HepG2 (cell line): ENCODE measurements at regions not wholly inside any gene's neighbourhood (a gene's known extent, or its start where the extent isn't known, plus 50 kb on each side); places are given as distances from the start of the nearest gene placed in this dataset.

Experiments used
- ATAC-seq: fragments of 200-7000 bp; cut with Tn5 transposase; 3 replicates; pipeline ENCODE4 v1.9.1; 2020; ENCODE audit warnings: mild to moderate bottlenecking, moderate library complexity
- BruUV-seq: library from RNA; stranded (reverse); fragments of 400-500 nt; replicated peaks from 2 replicates; lab custom pipeline; 2021; lab: Mats Ljungman, UMichigan
- CTCF ChIA-PET: fragments of 300-600 bp; formaldehyde crosslinking; extraction: SDS; loops from one replicate; lab custom pipeline; 2021; ENCODE audit warnings: low total read pairs, inconsistent platforms, low intra/inter-chr PET ratio; lab: Yijun Ruan, JAX
- POLR2A ChIA-PET: fragments of 350-600 bp; sonication (Branson Sonifier 250); formaldehyde crosslinking; loops from one replicate; lab custom pipeline; 2020; ENCODE audit warnings: antibody characterized with exemption, inconsistent platforms; lab: Yijun Ruan, JAX
- DNase-seq: peaks from one replicate; pipeline ENCODE4 v3.0.0-alpha.2; 2015; ENCODE audit warnings: low spot score
- FAIRE-seq: peaks from 3 replicates; lab custom pipeline; 2011; peaks lifted over from hg19 to GRCh38; lab: Jason Lieb, UNC
- H2AFZ ChIP-seq: one replicate; pipeline ENCODE4 v1.6.1; 2011; ENCODE audit warnings: low read length, inconsistent platforms
- H3K27ac ChIP-seq: fragments of 300-600 bp; 3 replicates; pipeline ENCODE4 v1.8.0; 2011; ENCODE audit warnings: mixed run types, mild to moderate bottlenecking, mixed read lengths, low read length, inconsistent platforms; ENCODE audit not compliant: insufficient read depth; ENCODE audit errors: extremely low read length
- H3K27me3 ChIP-seq, 2 experiments: fragments of 200-600 bp in 1 of 2; 2 replicates in 1 of 2; 3 replicates in 1 of 2; pipeline versions ENCODE4 v1.6.0 to v1.8.0; 2011; ENCODE audit warnings: low read length in 2 of 2, mild to moderate bottlenecking in 2 of 2, moderate library complexity in 2 of 2, inconsistent platforms in 1 of 2; ENCODE audit not compliant: insufficient read depth in 2 of 2, control insufficient read depth in 1 of 2
- H3K36me3 ChIP-seq, 2 experiments: fragments of 200-600 bp in 1 of 2; replicated peaks in 1 of 2; 2 replicates in 1 of 2; 3 replicates in 1 of 2; pipeline versions ENCODE4 v1.5.1 to v1.8.0; 2011; ENCODE audit warnings: low read length in 2 of 2, inconsistent platforms in 1 of 2; ENCODE audit not compliant: insufficient read depth in 2 of 2, control insufficient read depth in 1 of 2
- H3K4me1 ChIP-seq: 2 replicates; pipeline ENCODE4 v1.5.1; 2012; ENCODE audit warnings: low read length, inconsistent platforms; ENCODE audit not compliant: insufficient read depth
- H3K4me2 ChIP-seq: 2 replicates; pipeline ENCODE4 v1.6.0; 2011; ENCODE audit warnings: low read depth, low read length, inconsistent platforms
- H3K4me3 ChIP-seq, 3 experiments: fragments of 200-600 bp in 1 of 3; sonication (generic), shearing (Covaris generic) in 1 of 3; replicated peaks in 1 of 3; 2 replicates each; pipeline ENCODE4 v1.5.1; 2011 to 2016; ENCODE audit warnings: low read length in 3 of 3, inconsistent platforms in 2 of 3, low read depth in 2 of 3, mild to moderate bottlenecking in 2 of 3, control low read depth in 1 of 3, mixed read lengths in 1 of 3; ENCODE audit not compliant: insufficient read depth in 1 of 3
- H3K79me2 ChIP-seq: one replicate; pipeline ENCODE4 v1.6.1; 2011; ENCODE audit warnings: low read length, inconsistent platforms; ENCODE audit not compliant: insufficient read depth
- H3K9ac ChIP-seq: 2 replicates; pipeline ENCODE4 v1.6.0; 2011; ENCODE audit warnings: mild to moderate bottlenecking, low read depth, low read length, inconsistent platforms; ENCODE audit not compliant: insufficient read depth
- H3K9me3 ChIP-seq: 2 replicates; pipeline ENCODE4 v1.5.1; 2012; ENCODE audit warnings: mild to moderate bottlenecking, low read length
- H4K20me1 ChIP-seq: 2 replicates; pipeline ENCODE4 v1.6.0; 2011; ENCODE audit warnings: inconsistent platforms, mild to moderate bottlenecking, low read length, moderate library complexity; ENCODE audit not compliant: insufficient read depth
- HOXA3 ChIP-seq: sonication (generic); formaldehyde crosslinking; IDR thresholded peaks from 2 replicates; pipeline ENCODE4 v1.5.0; 2020; ENCODE audit warnings: missing genetic modification reagents
- IRF1 ChIP-seq: sonication (generic); formaldehyde crosslinking; IDR thresholded peaks from 2 replicates; pipeline ENCODE4 v1.4.0; 2020; ENCODE audit warnings: low read depth, mild to moderate bottlenecking, missing genetic modification reagents
- KAT2B ChIP-seq: fragments of 150-350 bp; IDR thresholded peaks from 2 replicates; pipeline ENCODE4 v1.6.1; 2014; ENCODE audit warnings: low read depth, low read length, borderline replicate concordance
- KDM3A ChIP-seq: IDR thresholded peaks from 2 replicates; pipeline ENCODE4 v1.6.1; 2018; ENCODE audit warnings: low read depth, missing compliant biosample characterization
- SOX13 ChIP-seq, 3 experiments: fragments of 450-650 bp in 1 of 3; sonication (generic) in 1 of 3; formaldehyde crosslinking in 1 of 3; IDR thresholded peaks in 2 of 3; conservative IDR thresholded peaks in 1 of 3; 2 replicates each; pipeline versions ENCODE4 v1.5.0 to v1.6.1; 2016 to 2020; ENCODE audit warnings: antibody characterized with exemption in 1 of 3, mild to moderate bottlenecking in 1 of 3, missing compliant biosample characterization in 1 of 3, missing genetic modification reagents in 1 of 3, moderate library complexity in 1 of 3
- ZNF160 ChIP-seq: sonication (generic); formaldehyde crosslinking; IDR thresholded peaks from 2 replicates; pipeline ENCODE4 v1.8.0; 2022; ENCODE audit warnings: mild to moderate bottlenecking, inconsistent platforms, missing genetic modification reagents
- ZNF234 ChIP-seq: sonication (generic); formaldehyde crosslinking; conservative IDR thresholded peaks from 2 replicates; pipeline ENCODE4 v1.5.1; 2020; ENCODE audit warnings: mild to moderate bottlenecking, missing genetic modification reagents
- ZNF33B ChIP-seq: sonication (generic); formaldehyde crosslinking; IDR thresholded peaks from 2 replicates; pipeline ENCODE4 v1.5.1; 2020; ENCODE audit warnings: mild to moderate bottlenecking, missing genetic modification reagents
- ZNF501 ChIP-seq: sonication (generic); formaldehyde crosslinking; IDR thresholded peaks from 2 replicates; pipeline ENCODE4 v1.5.1; 2020; ENCODE audit warnings: mild to moderate bottlenecking, moderate library complexity, missing genetic modification reagents
- ZNF510 ChIP-seq: sonication (generic); formaldehyde crosslinking; IDR thresholded peaks from 2 replicates; pipeline ENCODE4 v1.4.0; 2020; ENCODE audit warnings: low read depth, mild to moderate bottlenecking, missing genetic modification reagents
- ZZZ3 ChIP-seq: sonication (generic); formaldehyde crosslinking; IDR thresholded peaks from 2 replicates; pipeline ENCODE4 v1.4.0; 2020; ENCODE audit warnings: missing genetic modification reagents, mild to moderate bottlenecking, borderline replicate concordance
- WGBS: methylation state at CpG from one replicate; pipeline ENCODE4 v1.1.6; 2017; ENCODE audit warnings: low lambda C conversion rate; 5-methylcytosine and 5-hydroxymethylcytosine counted together
- in situ Hi-C: cut with HindIII; loops from 2 replicates; pipeline ENCODE4 v1.10.0; 2017; ENCODE audit warnings: low pct_unique_long_range_greater_than_20kb; ENCODE audit not compliant: extremely low pct_ligation_motif_present
- intact Hi-C: fragments of 100-400 bp; cut with micrococcal nuclease; formaldehyde crosslinking; loops from one replicate; pipeline ENCODE4 v1.10.0; 2022; ENCODE audit not compliant: unreplicated experiment

DNA sequence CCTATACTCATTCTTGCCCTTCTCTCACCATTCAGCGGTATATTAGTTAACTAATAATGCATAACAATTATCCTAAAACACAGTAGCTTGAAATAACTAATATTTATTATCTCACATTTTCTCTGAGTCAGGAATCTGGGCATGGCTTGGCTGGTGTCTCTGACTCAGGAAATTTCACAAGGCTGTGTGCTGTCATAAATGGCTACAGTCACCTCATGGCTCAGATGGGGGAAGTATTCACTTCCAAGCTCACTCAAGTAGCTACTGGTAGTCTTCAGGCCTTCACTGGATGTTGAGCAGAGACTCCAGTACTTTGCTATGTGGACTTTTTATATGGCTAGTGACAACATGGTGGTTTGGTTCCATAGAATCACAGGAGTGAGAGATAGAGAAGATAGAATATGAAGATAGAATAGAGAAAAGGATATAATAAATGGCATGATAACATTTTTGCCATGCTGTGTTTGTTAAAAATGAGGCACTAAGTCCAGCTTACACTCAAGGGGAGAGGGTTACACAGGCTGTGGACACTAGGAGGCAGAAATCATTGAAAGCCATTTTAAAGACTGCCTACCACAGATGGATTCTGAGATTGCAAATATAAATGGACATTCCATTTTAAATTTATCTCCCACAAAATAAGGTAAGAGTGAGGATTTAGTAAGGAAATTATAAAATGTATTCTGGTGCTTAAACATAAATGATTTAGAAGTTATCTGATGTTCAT lies 997.8 kb upstream of the CHORDC1 start:
- CTCF ChIA-PET = no interaction called here
- no peaks in the 10 kb centered on the region for H3K79me2 ChIP-seq
- intact Hi-C loops = no loop called here
- WGBS = 0% methylated on average over 1 of the region's 1 CpG
- no peaks in the 10 kb centered on the region for H3K36me3 ChIP-seq
- H3K4me1 ChIP-seq = no peaks in the 10 kb centered on the region
- POLR2A ChIA-PET = no interaction called here
- no peak overlapping the region for H3K27ac ChIP-seq
- no peak overlapping the region for H3K9ac ChIP-seq
- no TSS peak for BruUV-seq
- no peaks in the 10 kb centered on the region for H3K9me3 ChIP-seq
- TF ChIP-seq ZNF234 (CRISPR knock-in tag) = no peak
- no peak for TF ChIP-seq IRF1 (CRISPR knock-in tag)
- no peak for TF ChIP-seq ZNF160 (CRISPR knock-in tag)
- TF ChIP-seq ZNF501 = no peak
- TF ChIP-seq ZNF510 (CRISPR knock-in tag) = no peak
- TF ChIP-seq HOXA3 = no peak
- TF ChIP-seq ZZZ3 (CRISPR knock-in tag) = no peak
- no peak for TF ChIP-seq SOX13 (IDR thresholded peaks at IDR 0.05)
- TF ChIP-seq SOX13 (CRISPR knock-in tag; conservative IDR thresholded peaks at IDR 0.05 in 1 of 2, IDR thresholded peaks at IDR 0.05 in 1 of 2) = no peak
- TF ChIP-seq KAT2B = no peak
- no peak for TF ChIP-seq ZNF33B (CRISPR knock-in tag)
- no peak for TF ChIP-seq KDM3A (CRISPR knock-in tag)
- TF ChIP-seq, all 625 proteins: peak for 0
- FAIRE-seq = no peak
- ATAC-seq = no peak
- Histone ChIP-seq H3K4me3 (no peak overlapping the region), H3K27me3 (no peaks in the 10 kb centered on the region), H3K4me2 (no peak overlapping the region), H2AFZ (no peak overlapping the region), H4K20me1 (no peaks in the 10 kb centered on the region)
- in situ Hi-C loops = no loop called here
- DNase-seq = no peak
